BE2C (cell line): ENCODE measurements at regions not wholly inside any gene's neighbourhood (a gene's known extent, or its start where the extent isn't known, plus 50 kb on each side); places are given as distances from the start of the nearest gene placed in this dataset.
A peak's percentile ranks its signal among the peaks of the same experiment; 100 is the strongest.

Experiments used
- DNase-seq: peaks from one replicate; pipeline ENCODE4 v3.0.0-alpha.2; 2020
- H3K27me3 ChIP-seq: fragments of 250-450 bp; sonication (Bioruptor Pico); 2 replicates; pipeline ENCODE4 v1.5.1; 2020; ENCODE audit warnings: mild to moderate bottlenecking
- H3K36me3 ChIP-seq: fragments of 250-450 bp; sonication (Bioruptor Pico); 2 replicates; pipeline ENCODE4 v1.5.1; 2020; ENCODE audit warnings: mild to moderate bottlenecking
- H3K4me1 ChIP-seq: fragments of 250-450 bp; sonication (Bioruptor Pico); 2 replicates; pipeline ENCODE4 v1.5.1; 2020
- H3K4me3 ChIP-seq: 2 replicates; pipeline ENCODE4 v1.5.1; 2011; ENCODE audit warnings: low read depth, low read length
- H3K9me3 ChIP-seq: fragments of 250-450 bp; sonication (Bioruptor Pico); 2 replicates; pipeline ENCODE4 v1.5.1; 2020
- CTCF ChIP-seq: IDR thresholded peaks from 2 replicates; pipeline ENCODE4 v1.5.1; 2012; ENCODE audit warnings: mild to moderate bottlenecking, low read depth, low read length

- no peaks in the 10 kb centered on the region for H3K27me3 ChIP-seq
- H3K9me3 ChIP-seq: no peaks in the 10 kb centered on the region
- no peak overlapping the region for H3K4me3 ChIP-seq
- H3K4me1 ChIP-seq: 0 out of 2 replicates have a peak, but pooled peaks cover 2% of the 10 kb centered on the region
- no peaks in the 10 kb centered on the region for H3K36me3 ChIP-seq
- DNase-seq: no peak
- TF ChIP-seq CTCF: no peak
Measured at GRCh38 chr6:14260839-14261238, 143.3 kb downstream of the CD83 start.

DNA sequence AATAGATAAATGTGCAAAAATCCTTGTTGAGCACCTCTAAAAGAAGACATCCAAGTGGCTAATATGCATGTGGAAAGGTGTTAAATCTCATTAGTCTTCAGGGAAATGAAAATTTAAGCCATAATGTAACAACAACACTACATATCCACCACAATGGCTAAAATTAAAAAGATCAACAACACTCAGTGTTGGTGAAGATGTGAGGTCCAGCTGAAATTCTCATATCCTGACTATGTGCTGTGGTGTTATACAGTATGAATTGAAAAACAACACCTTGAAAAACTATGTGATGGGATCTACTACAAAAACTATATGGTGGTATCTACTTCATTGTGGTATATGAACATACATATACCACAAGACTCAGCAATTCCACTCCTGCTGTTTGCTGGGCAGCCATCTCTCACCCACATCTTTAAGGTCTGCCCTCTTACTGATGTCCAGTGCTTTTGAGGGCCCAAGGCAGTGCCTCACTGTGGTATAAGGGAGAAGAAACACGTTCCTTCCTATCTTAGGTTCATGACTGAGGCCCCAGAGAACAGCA, 146.4 kb downstream of the CD83 start:
- no peak for DNase-seq
- H3K27me3 ChIP-seq: no peaks in the 10 kb centered on the region
- TF ChIP-seq CTCF: no peak
- no peak overlapping the region for H3K4me3 ChIP-seq
- no peaks in the 10 kb centered on the region for H3K9me3 ChIP-seq
- H3K4me1 ChIP-seq: 0 out of 2 replicates have a peak, but pooled peaks cover 2% of the 10 kb centered on the region
- no peaks in the 10 kb centered on the region for H3K36me3 ChIP-seq

DNA sequence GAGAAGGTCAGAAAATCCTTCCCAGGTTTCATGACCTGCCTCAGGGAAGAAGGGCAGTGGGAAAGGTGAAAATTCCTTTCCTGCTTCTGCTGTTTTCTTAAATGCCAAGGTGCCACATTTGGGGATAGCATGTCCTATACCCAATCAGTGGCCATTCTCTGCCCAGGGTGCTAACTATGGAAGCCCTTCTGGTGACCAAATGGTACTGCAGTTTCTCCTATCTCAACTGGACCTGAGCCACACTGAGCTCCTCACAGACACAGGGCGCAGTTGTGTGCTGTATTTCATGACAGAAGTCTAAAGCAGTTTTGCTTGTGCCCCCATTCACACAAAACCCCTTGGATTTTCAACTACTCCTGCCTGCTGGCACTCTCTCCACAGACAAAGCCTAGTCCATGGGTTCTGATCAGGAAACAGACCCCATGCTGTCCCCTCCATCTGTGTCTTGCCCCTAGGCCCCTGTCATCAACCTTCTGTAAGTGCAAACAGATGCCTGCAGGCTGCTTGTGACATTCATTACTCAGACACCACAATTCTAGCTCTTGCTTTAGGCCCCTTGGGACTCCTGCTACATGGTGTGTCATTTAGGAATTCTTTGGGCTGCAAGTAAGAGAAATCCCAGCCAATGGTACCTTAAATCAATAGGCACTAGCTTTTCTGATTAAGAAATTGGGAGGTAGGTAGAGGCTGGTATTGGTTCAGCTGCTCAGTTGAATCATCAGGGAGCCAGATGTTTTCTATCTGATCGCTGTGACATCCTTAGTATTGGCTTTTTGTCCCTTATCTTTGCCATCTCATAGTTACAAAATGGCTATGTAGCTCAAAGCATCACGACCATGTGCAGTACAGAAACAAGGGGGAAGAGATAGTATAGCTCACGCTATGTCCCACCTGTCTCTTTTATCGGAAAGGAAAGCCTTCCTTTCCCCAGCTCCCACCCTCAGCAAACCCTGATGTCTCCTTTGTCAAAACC, 147.8 kb downstream of the CD83 start:
- peak; percentile 28 for TF ChIP-seq CTCF
- DNase-seq: peak; percentile 20
- no peaks in the 10 kb centered on the region for H3K36me3 ChIP-seq
- H3K4me1 ChIP-seq: 0 out of 2 replicates have a peak, but pooled peaks cover 2% of the 10 kb centered on the region
- H3K4me3 ChIP-seq: no peak overlapping the region
- no peaks in the 10 kb centered on the region for H3K9me3 ChIP-seq
- H3K27me3 ChIP-seq: no peaks in the 10 kb centered on the region

- TF ChIP-seq CTCF: no peak
- DNase-seq: no peak
Measured at GRCh38 chr6:14266266-14266665, 148.7 kb downstream of the CD83 start.

GRCh38 chr6:14267885-14268660, 150.5 kb downstream of the CD83 start:
- 0 out of 2 replicates have a peak, but pooled peaks cover 2% of the 10 kb centered on the region for H3K4me1 ChIP-seq
- no peak overlapping the region for H3K4me3 ChIP-seq
- H3K9me3 ChIP-seq: no peaks in the 10 kb centered on the region
- DNase-seq: no peak
- no peaks in the 10 kb centered on the region for H3K36me3 ChIP-seq
- no peaks in the 10 kb centered on the region for H3K27me3 ChIP-seq
- TF ChIP-seq CTCF: no peak

More at GRCh38 chr6:14266266-14266665, 148.7 kb downstream of the CD83 start:
- Histone ChIP-seq H3K4me1 (0 out of 2 replicates have a peak, but pooled peaks cover 2% of the 10 kb centered on the region), H3K27me3 (no peaks in the 10 kb centered on the region), H3K36me3 (no peaks in the 10 kb centered on the region), H3K4me3 (no peak overlapping the region), H3K9me3 (no peaks in the 10 kb centered on the region)
